Upper lobe of left lung (tissue), 6 donors: ENCODE measurements at regions not wholly inside any gene's neighbourhood (a gene's known extent, or its start where the extent isn't known, plus 50 kb on each side); places are given as distances from the start of the nearest gene placed in this dataset.

Experiments used
- ATAC-seq, 2 donors: fragments of 200-7000 bp; cut with Tn5 transposase; one replicate each; pipeline ENCODE4 v1.9.1; 2022; ENCODE audit warnings: mild to moderate bottlenecking in 2 of 2, moderate library complexity in 2 of 2; ENCODE audit not compliant: low FRiP score in 2 of 2
- DNase-seq, 2 donors: peaks; one replicate each; pipeline ENCODE4 v3.0.0-alpha.2; 2019 to 2020
- H3K27ac ChIP-seq, 4 donors: fragments of 200-600 bp; sonication (generic); one replicate each; pipeline ENCODE4 v1.5.1; 2016 to 2019
- H3K27me3 ChIP-seq, 4 donors: fragments of 200-600 bp; sonication (generic); one replicate each; pipeline ENCODE4 v1.5.1; 2017 to 2019
- H3K36me3 ChIP-seq, 4 donors: fragments of 200-600 bp; sonication (generic); one replicate each; pipeline ENCODE4 v1.5.1; 2016 to 2019
- H3K4me1 ChIP-seq, 4 donors: fragments of 200-600 bp; sonication (generic); one replicate each; pipeline ENCODE4 v1.5.1; 2018 to 2019
- H3K4me3 ChIP-seq, 4 donors: fragments of 200-600 bp; sonication (generic); one replicate each; pipeline ENCODE4 v1.5.1; 2017 to 2019; ENCODE audit warnings: mild to moderate bottlenecking in 2 of 4, moderate library complexity in 1 of 4
- H3K9me3 ChIP-seq, 4 donors: fragments of 200-600 bp; sonication (generic); one replicate each; pipeline ENCODE4 v1.5.1; 2018 to 2019
- CTCF ChIP-seq, 6 experiments: fragments of 450-650 bp in 4 of 6; fragments of 200-600 bp in 2 of 6; sonication (generic) in 2 of 6; IDR thresholded peaks; one replicate each; pipeline ENCODE4 v1.5.1; 2016 to 2019; ENCODE audit warnings: antibody characterized with exemption in 6 of 6
- EP300 ChIP-seq, 4 donors: sonication (generic); formaldehyde crosslinking; IDR thresholded peaks; one replicate each; pipeline ENCODE4 v1.5.1; 2017; ENCODE audit warnings: antibody characterized with exemption in 4 of 4, control low read depth in 2 of 4
- POLR2A ChIP-seq, 4 donors: fragments of 450-650 bp; IDR thresholded peaks; one replicate each; pipeline ENCODE4 v1.5.1; 2016 to 2017; ENCODE audit warnings: antibody characterized with exemption in 4 of 4, mild to moderate bottlenecking in 2 of 4
- POLR2AphosphoS5 ChIP-seq, 2 donors: sonication (generic); formaldehyde crosslinking; IDR thresholded peaks; one replicate each; pipeline ENCODE4 v1.5.1; 2017; ENCODE audit warnings: antibody characterized with exemption in 2 of 2
- WGBS, 2 donors: methylation state at CpG; one replicate each; pipeline ENCODE4 v1.1.5; 2017 to 2018; 5-methylcytosine and 5-hydroxymethylcytosine counted together
- donor health status: DM: no; HTN: no; CAD: no; lungs with moderate emphysema.
- donor health status: DM: no; HTN: yes; CAD: no; lungs with severe emphysema.

- WGBS, 2 donors = 71% methylated on average over 4 of the region's 4 CpGs; no CpG with 5 or more reads in 1 of the 2 donors
- no peaks in the 10 kb centered on the region for H3K36me3 ChIP-seq
- no peak for ATAC-seq
- no peaks in the 10 kb centered on the region for H3K9me3 ChIP-seq
- H3K27ac ChIP-seq = no peak overlapping the region
- H3K27me3 ChIP-seq = no peaks in the 10 kb centered on the region
- no peak for TF ChIP-seq CTCF (IDR thresholded peaks at IDR 0.05)
- TF ChIP-seq POLR2A (IDR thresholded peaks at IDR 0.05) = no peak
- TF ChIP-seq POLR2AphosphoS5 (IDR thresholded peaks at IDR 0.05) = no peak
- no peak for TF ChIP-seq EP300 (IDR thresholded peaks at IDR 0.05)
- no peak overlapping the region for H3K4me3 ChIP-seq
- DNase-seq = no peak
- no peaks in the 10 kb centered on the region for H3K4me1 ChIP-seq
These were observed 796.0 kb upstream of the TSPY4 start for GRCh38 chrY:8541306-8541705.

- no peaks in the 10 kb centered on the region for H3K27me3 ChIP-seq
- H3K9me3 ChIP-seq = no peaks in the 10 kb centered on the region
- no peak overlapping the region for H3K27ac ChIP-seq
- no peak for DNase-seq
- no peak overlapping the region for H3K4me3 ChIP-seq
- H3K4me1 ChIP-seq = no peaks in the 10 kb centered on the region
- no peak for ATAC-seq
- TF ChIP-seq CTCF (IDR thresholded peaks at IDR 0.05) (no peak), POLR2AphosphoS5 (IDR thresholded peaks at IDR 0.05) (no peak), EP300 (IDR thresholded peaks at IDR 0.05) (no peak), POLR2A (IDR thresholded peaks at IDR 0.05) (no peak)
- WGBS, 2 donors = 54% methylated on average over 2 of the region's 2 CpGs; no CpG with 5 or more reads in 1 of the 2 donors
- no peaks in the 10 kb centered on the region for H3K36me3 ChIP-seq
These were observed 792.5 kb upstream of the TSPY4 start for GRCh38 chrY:8544715-8545114.

GRCh38 chrY:8547931-8548330 lies 789.3 kb upstream of the TSPY4 start:
- ATAC-seq (no peak), DNase-seq (no peak)
- Histone ChIP-seq H3K4me1 (no peaks in the 10 kb centered on the region), H3K36me3 (no peaks in the 10 kb centered on the region), H3K4me3 (no peak overlapping the region), H3K9me3 (no peaks in the 10 kb centered on the region), H3K27ac (no peak overlapping the region), H3K27me3 (no peaks in the 10 kb centered on the region)
- TF ChIP-seq POLR2A (IDR thresholded peaks at IDR 0.05) (no peak), CTCF (IDR thresholded peaks at IDR 0.05) (no peak), POLR2AphosphoS5 (IDR thresholded peaks at IDR 0.05) (no peak), EP300 (IDR thresholded peaks at IDR 0.05) (no peak)

GRCh38 chrY:8551323-8551722 lies 785.9 kb upstream of the TSPY4 start:
- no peaks in the 10 kb centered on the region for H3K27me3 ChIP-seq
- no peak overlapping the region for H3K4me3 ChIP-seq
- no peak for DNase-seq
- TF ChIP-seq POLR2AphosphoS5 (IDR thresholded peaks at IDR 0.05) (no peak), POLR2A (IDR thresholded peaks at IDR 0.05) (no peak), EP300 (IDR thresholded peaks at IDR 0.05) (no peak), CTCF (IDR thresholded peaks at IDR 0.05) (no peak)
- H3K9me3 ChIP-seq = no peaks in the 10 kb centered on the region
- ATAC-seq = peak in 1 of 2 donors; percentile 43
- WGBS, 2 donors = 57% methylated on average over 1 of the region's 2 CpGs; no CpG with 5 or more reads in 1 of the 2 donors
- H3K4me1 ChIP-seq = no peaks in the 10 kb centered on the region
- no peak overlapping the region for H3K27ac ChIP-seq
- no peaks in the 10 kb centered on the region for H3K36me3 ChIP-seq

GRCh38 chrY:8552168-8552805 lies 785.0 kb upstream of the TSPY4 start:
- ATAC-seq (peak in 1 of 2 donors; percentile 68), DNase-seq (no peak)
- Histone ChIP-seq H3K4me3 (no peak overlapping the region), H3K27me3 (no peaks in the 10 kb centered on the region), H3K36me3 (no peaks in the 10 kb centered on the region), H3K4me1 (no peaks in the 10 kb centered on the region), H3K27ac (no peak overlapping the region), H3K9me3 (no peaks in the 10 kb centered on the region)
- TF ChIP-seq POLR2A (IDR thresholded peaks at IDR 0.05) = no peak
- TF ChIP-seq POLR2AphosphoS5 (IDR thresholded peaks at IDR 0.05) = no peak
- no peak for TF ChIP-seq CTCF (IDR thresholded peaks at IDR 0.05)
- TF ChIP-seq EP300 (IDR thresholded peaks at IDR 0.05) = no peak
- WGBS, 2 donors = 33% methylated on average over 1 of the region's 1 CpG; no CpG with 5 or more reads in 1 of the 2 donors
